HPDE6-E6E7 (cell line): ENCODE measurements at regions not wholly inside any gene's neighbourhood (a gene's known extent, or its start where the extent isn't known, plus 50 kb on each side); places are given as distances from the start of the nearest gene placed in this dataset.
"Not testable (repeated sequence)": the region's sequence is repeated elsewhere in the genome, so short reads cannot be mapped to it uniquely, and the experiment has no call there.

Source experiments
- DNase-seq: peaks from one replicate; pipeline ENCODE4 v3.0.0; 2011; ENCODE audit warnings: missing footprints; ENCODE audit errors: extremely low spot score

GRCh38 chr6:140201787-140202458, 827.5 kb upstream of the CITED2 start:
- no peak for DNase-seq

DNA sequence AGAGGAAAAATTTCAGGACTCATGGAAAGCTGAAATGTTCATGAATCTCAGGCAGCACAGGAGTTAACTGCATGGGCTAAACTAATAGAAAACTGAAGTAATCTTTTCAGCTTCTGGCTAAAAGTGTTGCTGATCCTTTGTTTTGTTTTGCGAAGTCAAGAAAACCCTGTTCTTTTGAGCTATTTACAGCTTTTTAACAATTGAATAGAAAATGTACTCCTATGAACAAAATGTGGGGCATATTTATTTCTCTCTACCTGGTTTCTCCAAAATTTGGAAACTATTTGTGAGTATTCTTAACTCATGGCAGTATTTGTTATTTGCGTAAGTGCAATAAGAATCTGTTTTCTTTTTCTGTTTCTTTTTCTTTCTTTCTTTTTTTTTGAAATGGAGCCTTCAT, 818.8 kb upstream of the CITED2 start:
- DNase-seq: no peak

- DNase-seq: no peak
Measured at GRCh38 chr6:140192018-140192417, 817.6 kb upstream of the CITED2 start.

DNA sequence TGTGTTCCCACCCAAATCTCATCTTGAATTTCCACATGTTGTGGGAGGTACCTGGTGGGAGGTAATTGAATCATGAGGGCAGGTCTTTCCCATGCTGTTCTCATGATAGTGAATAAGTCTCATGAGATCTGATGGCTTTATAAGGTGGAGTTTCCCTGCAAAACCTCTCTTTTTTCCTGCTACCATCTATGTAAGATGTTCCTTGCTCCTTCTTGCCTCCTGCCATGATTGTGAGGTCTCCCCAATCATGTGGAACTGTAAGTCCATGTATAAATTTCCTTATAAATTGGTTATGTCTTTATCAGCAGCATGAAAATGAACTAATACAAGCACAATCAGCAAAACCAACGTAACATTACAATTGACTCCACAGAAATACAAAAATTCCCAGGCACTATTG, 814.8 kb upstream of the CITED2 start:
- DNase-seq: not testable (repeated sequence)

DNA sequence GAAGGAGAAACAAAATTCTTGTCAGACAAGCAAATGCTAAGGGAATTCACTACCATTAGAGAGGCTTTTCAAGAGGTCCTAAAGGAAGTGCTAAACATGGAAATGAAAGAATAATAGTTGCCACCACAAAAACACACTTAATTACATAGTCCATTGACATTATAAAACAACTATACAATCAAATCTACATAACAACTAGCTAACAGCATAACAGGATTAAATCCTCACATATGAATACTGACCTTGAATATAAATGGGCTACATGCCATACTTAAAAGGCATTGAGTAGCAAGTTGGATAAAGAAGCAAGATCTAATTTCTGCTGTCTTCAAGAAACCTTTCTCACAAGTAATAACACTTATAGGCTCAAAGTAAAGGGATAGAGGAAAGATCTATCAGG, 811.5 kb upstream of the CITED2 start:
- no peak for DNase-seq

DNA sequence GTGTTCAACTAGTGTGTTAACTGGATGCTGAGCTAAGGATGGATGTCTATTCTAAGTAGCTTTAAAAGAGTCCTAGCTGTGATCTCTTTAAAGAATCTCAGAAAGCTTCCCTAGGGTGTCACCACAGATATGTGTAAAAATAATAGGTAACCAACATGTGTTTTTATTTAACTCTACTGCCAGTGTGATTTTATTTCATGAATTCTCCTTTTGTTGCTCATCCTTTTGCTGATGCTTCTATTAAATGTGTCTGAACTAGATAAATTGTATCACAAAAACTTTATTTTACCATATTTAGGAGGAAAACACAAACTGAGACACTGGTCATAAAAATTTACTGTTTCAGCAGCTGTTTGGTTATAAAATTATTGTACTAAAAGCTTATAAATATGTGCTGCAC, 809.4 kb upstream of the CITED2 start:
- DNase-seq: no peak

- no peak for DNase-seq
Measured at GRCh38 chr6:140182821-140183220, 808.4 kb upstream of the CITED2 start.

DNA sequence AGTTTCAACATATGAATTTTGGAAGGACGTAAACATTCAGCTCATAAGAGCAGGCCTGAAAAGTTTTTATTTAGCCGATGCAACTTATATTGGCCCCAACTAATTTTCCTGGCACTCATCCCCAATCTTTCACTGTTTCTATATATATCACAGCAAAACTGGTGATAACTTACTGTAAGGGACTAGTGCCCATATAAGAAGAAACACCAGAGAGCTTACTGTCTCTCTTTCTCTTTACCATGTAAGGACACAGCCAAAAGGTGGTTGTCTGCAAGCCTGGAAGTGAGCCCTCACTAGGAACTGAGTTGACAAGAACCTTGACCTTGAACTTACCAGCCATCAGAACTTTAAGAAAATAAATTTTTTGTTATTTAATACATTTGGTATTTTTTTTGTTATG, 807.4 kb upstream of the CITED2 start:
- no peak for DNase-seq

DNA sequence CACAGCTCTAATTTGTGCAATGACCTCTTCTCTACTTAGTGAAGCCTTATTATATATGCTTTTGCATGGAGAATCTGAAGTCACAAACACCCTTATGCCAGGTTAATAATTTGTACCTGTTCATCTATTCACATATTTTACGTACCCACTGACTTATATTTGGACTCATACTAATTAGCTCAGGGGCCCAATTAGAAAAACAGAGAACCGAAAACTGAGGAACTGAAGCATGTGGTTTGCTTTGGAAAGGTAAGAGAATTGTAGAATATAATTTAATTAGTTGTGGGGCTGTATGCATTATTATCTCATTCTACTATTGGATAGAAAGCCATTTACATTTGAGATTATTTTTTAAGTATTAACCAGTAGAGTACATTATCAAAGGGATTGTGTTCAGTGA, 805.9 kb upstream of the CITED2 start:
- no peak for DNase-seq

DNA sequence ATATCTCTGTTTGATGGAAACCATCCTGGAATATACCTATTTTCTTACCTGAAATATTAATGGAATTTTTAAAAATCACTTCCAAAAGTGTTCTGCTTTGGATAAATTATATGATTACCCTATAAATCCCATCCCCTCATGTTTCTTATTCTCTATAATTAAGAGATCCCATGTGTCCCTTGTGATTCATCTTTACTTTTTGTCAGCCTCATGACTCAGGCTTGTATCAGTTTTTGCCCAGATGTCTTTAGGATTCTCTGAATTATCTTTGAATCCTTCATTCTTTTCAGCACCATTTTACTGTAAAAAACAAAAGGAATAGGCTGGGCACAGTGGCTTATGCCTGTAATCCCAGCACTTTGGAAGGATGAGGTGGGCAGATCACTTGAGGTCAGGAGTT, 804.5 kb upstream of the CITED2 start:
- DNase-seq: no peak

- no peak for DNase-seq
Measured at GRCh38 chr6:140178520-140178919, 804.1 kb upstream of the CITED2 start.

DNA sequence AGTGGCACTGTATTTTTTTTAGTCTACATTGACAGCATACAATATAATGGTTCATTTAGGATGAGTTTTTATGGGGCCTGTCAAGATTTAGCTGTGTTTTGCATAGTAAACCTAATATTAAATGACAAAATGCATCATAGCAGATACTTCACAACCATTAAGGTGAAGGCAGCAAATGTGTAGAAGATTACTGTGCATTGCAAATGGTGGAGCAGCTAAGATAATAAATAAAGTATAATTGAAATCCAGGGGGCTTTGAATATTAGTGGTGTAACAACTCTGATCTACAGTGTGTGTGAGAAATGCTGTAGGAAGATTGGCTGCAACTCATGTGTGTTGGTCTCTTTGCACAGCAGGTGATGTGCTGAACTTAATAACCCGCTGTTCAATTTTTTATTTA, 801.9 kb upstream of the CITED2 start:
- no peak for DNase-seq

DNA sequence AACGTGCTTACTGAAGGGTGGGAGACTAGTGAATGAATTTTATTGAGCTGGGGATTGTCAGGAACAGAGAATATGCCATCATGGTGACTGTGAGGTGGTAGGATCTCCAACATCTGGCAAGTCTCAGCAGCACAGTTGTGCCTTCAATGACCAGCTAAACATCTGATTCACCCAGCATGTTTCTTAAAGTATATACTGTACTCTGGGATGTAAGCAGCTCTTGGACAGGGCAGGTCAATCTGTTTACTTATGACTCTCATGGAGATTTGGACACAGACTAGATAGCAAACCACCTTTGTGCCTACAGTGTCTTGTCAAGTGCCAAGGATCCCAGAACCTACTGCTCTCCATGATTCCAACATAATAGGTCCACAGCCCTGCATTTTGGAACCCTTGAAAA, 801.0 kb upstream of the CITED2 start:
- DNase-seq: no peak

DNA sequence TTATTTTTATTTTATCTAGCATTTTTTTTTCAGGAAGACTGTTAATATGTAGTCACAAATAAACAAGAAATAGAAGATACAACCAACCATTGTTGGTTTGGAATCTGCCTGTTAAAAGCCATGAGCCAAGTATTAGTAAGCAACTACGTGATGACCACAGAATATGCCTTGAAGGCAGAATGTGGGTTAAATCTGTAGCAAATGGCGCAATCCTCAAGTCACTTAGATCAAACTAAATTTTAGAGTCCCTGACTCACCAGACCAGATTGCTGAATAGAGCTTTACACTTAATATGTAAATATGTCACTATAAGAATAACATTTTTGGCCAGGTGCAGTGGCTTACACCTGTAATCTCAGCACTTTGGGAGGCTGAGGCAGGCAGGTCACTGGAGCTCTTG, 800.1 kb upstream of the CITED2 start:
- DNase-seq: peak; percentile 80

- no peak for DNase-seq
Measured at GRCh38 chr6:140168365-140168764, 793.9 kb upstream of the CITED2 start.

GRCh38 chr6:140160909-140161308, 786.5 kb upstream of the CITED2 start:
- no peak for DNase-seq

GRCh38 chr6:140160494-140160893, 786.0 kb upstream of the CITED2 start:
- DNase-seq: no peak

- no peak for DNase-seq
Measured at GRCh38 chr6:140156131-140156530, 781.7 kb upstream of the CITED2 start.

DNA sequence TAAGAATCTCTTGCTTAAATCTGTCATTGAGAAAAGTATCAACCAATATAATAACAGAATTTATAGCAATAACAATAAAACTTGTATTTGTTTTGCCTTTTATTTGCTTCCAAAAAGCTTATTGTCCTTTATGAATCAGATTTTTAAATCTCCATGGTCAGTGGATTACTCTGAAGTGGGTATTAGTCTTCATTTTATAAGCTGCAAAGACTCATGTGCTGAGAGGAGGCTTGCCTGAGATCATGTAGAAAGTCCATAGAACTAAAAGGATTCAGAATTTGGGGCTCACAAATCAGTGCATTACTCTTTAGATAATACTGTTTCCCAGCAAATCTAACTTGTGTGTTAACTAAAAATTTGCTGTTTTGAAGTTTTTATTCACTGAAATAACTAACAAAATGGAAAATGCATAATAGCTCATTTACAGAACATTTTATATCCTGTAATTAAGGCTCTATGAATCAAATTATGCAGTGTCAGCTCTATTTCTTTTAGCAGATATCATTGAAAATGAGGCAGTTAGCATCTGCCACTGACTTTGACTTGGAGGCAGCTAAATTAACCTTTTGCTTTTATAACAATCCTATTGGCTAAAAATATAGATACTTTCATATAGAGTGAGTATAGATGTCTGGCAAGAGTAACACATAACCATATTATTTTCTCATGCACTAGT, 781.1 kb upstream of the CITED2 start:
- DNase-seq: no peak

GRCh38 chr6:140153703-140154102, 779.3 kb upstream of the CITED2 start:
- DNase-seq: no peak

DNA sequence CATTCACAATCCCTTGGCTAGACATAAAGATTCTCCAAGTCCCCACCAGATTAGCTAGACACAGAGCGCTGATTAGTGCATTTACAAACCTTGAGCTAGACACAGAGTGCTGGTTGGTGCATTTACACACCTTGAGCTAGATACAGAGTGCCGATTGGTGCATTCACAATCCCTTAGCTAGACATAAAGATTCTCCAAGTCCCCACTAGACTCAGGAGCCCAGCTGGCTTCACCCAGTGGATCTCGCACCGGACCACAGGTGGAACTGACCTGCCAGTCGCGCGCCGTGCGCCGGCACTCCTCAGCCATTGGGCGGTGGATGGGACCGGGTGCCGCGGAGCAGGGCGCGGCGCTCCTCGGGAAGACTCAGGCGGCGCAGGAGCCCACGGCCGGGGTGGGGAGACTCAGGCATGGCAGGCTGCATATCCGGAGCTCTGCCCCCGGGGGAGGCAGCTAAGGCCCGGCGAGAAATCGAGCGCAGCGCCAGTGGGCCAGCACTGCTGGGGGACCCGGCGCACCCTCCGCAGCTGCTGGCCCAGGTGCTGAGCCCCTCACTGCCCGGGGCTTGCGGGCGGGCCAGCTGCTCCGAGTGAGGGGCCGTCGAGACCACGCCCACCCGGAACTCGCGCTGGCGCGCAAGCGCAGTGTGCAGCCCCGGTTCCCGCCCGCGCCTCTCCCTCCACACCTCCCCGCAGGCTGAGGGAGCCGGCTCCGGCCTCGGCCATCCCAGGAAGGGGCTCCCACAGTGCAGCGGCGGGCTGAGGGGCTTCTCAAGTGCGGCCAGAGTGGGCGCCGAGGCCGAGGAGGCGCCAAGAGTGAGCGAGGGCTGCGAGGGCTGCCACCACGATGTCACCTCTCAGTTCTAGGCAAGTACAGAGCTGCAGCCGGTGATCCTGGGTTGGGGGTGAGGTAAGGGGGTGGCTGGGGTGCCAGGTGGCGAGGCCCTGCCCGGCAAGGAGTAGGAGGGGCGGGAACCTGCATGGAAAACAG, 773.7 kb upstream of the CITED2 start:
- not testable (repeated sequence) for DNase-seq

DNA sequence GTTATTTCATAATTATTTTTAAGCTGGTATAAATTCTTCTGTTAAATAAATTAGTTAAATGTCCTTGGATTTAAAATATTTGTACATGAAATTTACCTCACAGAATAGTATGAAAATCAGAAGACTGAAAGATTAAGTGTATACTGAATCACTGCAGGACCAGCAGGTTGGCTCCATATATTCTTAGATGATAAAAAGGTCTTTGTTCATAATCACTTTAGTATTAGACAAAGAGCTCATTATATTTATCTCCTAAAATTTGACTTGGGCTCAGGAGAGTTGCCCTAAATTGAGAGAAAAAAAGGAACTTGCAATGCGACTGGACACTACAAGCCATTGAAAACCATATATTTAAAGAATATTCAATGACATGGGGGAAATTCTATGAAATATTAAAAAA, 766.4 kb upstream of the CITED2 start:
- no peak for DNase-seq
